Uterus (tissue), 2 donors: ENCODE measurements at regions not wholly inside any gene's neighbourhood (a gene's known extent, or its start where the extent isn't known, plus 50 kb on each side); places are given as distances from the start of the nearest gene placed in this dataset.

Source experiments
- POLR2A ChIP-seq, 2 donors: fragments of 450-650 bp; IDR thresholded peaks; one replicate each; pipeline ENCODE4 v1.6.1; 2016; ENCODE audit warnings: antibody characterized with exemption in 2 of 2, mild to moderate bottlenecking in 1 of 2, moderate library complexity in 1 of 2
- TF ChIP-seq, protein P1 (sequence below), 4 experiments: fragments of 200-600 bp in 2 of 4; fragments of 450-650 bp in 2 of 4; sonication (generic) in 2 of 4; IDR thresholded peaks; one replicate each; pipeline ENCODE4 v1.5.1; 2016 to 2019; ENCODE audit warnings: antibody characterized with exemption in 4 of 4, mild to moderate bottlenecking in 2 of 4, moderate library complexity in 1 of 4

DNA sequence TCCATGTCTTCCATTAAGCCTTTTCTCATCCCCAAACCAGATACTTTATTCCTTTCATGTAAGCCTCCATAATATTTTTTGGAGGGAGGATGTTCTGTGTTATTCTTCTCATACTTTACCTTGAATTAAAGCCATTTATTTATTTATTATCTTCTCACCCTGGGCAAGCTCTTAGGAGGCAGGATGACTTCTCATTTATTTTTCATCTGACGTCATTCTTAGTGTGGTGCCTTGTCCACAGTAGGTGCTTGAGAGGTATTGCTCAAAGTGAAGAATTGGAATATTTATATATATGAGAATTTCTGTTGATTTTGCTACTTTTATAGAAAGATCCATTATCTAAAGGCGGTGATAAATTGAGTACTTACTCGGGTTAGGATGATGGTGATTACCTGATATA is 458.3 kb upstream of the ACTBL2 start:
- TF ChIP-seq, protein P1, sequence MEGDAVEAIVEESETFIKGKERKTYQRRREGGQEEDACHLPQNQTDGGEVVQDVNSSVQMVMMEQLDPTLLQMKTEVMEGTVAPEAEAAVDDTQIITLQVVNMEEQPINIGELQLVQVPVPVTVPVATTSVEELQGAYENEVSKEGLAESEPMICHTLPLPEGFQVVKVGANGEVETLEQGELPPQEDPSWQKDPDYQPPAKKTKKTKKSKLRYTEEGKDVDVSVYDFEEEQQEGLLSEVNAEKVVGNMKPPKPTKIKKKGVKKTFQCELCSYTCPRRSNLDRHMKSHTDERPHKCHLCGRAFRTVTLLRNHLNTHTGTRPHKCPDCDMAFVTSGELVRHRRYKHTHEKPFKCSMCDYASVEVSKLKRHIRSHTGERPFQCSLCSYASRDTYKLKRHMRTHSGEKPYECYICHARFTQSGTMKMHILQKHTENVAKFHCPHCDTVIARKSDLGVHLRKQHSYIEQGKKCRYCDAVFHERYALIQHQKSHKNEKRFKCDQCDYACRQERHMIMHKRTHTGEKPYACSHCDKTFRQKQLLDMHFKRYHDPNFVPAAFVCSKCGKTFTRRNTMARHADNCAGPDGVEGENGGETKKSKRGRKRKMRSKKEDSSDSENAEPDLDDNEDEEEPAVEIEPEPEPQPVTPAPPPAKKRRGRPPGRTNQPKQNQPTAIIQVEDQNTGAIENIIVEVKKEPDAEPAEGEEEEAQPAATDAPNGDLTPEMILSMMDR (IDR thresholded peaks at IDR 0.05) = no peak
- TF ChIP-seq POLR2A (IDR thresholded peaks at IDR 0.05) = no peak
